Neural cell (in vitro differentiated cells): ENCODE measurements at regions not wholly inside any gene's neighbourhood (a gene's known extent, or its start where the extent isn't known, plus 50 kb on each side); places are given as distances from the start of the nearest gene placed in this dataset.

Source experiments
- H2AFZ ChIP-seq: fragments of 200-600, 300-800 bp; sonication (generic), shearing (Covaris generic); 2 replicates; pipeline ENCODE4 v1.6.0; 2014; ENCODE audit warnings: low read depth, mild to moderate bottlenecking, antibody characterized with exemption, low read length, moderate library complexity
- H3F3A ChIP-seq: fragments of 200-600 bp; shearing (Covaris generic); 2 replicates; pipeline ENCODE4 v1.6.1; 2016; ENCODE audit warnings: mild to moderate bottlenecking, moderate library complexity, mixed read lengths, antibody characterized with exemption, low read length; ENCODE audit not compliant: insufficient read depth, poor library complexity, severe bottlenecking
- H3K27ac ChIP-seq: fragments of 200-600, 300-800 bp; sonication (generic), shearing (Covaris generic); 2 replicates; pipeline ENCODE4 v1.5.1; 2014; ENCODE audit warnings: mild to moderate bottlenecking, low read length, moderate library complexity
- H3K27me3 ChIP-seq: fragments of 300-800, 200-600 bp; sonication (generic), shearing (Covaris generic); 2 replicates; pipeline ENCODE4 v1.6.0; 2014; ENCODE audit warnings: mild to moderate bottlenecking, low read depth, low read length, moderate library complexity; ENCODE audit not compliant: insufficient read depth
- H3K36me3 ChIP-seq: fragments of 300-800, 200-600 bp; sonication (generic), shearing (Covaris generic); 2 replicates; pipeline ENCODE4 v1.5.1; 2014; ENCODE audit warnings: mild to moderate bottlenecking, antibody characterized with exemption, low read length, moderate library complexity; ENCODE audit not compliant: insufficient read depth
- H3K4me2 ChIP-seq: fragments of 300-800, 200-600 bp; sonication (generic), shearing (Covaris generic); 2 replicates; pipeline ENCODE4 v1.6.0; 2014; ENCODE audit warnings: mild to moderate bottlenecking, low read length
- H3K4me3 ChIP-seq: fragments of 300-800, 200-600 bp; sonication (generic), shearing (Covaris generic); 2 replicates; pipeline ENCODE4 v1.5.1; 2014; ENCODE audit warnings: mild to moderate bottlenecking, low read length, moderate library complexity
- H3K79me2 ChIP-seq: fragments of 200-600 bp; shearing (Covaris generic); replicated peaks from 2 replicates; pipeline ENCODE4 v1.6.0; 2014; ENCODE audit warnings: mild to moderate bottlenecking, low read length, moderate library complexity; ENCODE audit not compliant: insufficient read depth
- H3K9ac ChIP-seq: fragments of 300-800, 200-600 bp; sonication (generic), shearing (Covaris generic); 2 replicates; pipeline ENCODE4 v1.6.1; 2016; ENCODE audit warnings: mild to moderate bottlenecking, low read length, mixed read lengths
- H3K9me2 ChIP-seq: fragments of 200-600 bp; shearing (Covaris generic); 2 replicates; pipeline ENCODE4 v1.6.1; 2016; ENCODE audit warnings: mild to moderate bottlenecking, low read length, mixed read lengths; ENCODE audit not compliant: insufficient read depth
- H3K9me3 ChIP-seq: fragments of 200-600, 300-800 bp; sonication (generic), shearing (Covaris generic); 2 replicates; pipeline ENCODE4 v1.6.1; 2016; ENCODE audit warnings: mild to moderate bottlenecking, mixed run types, low read length, moderate library complexity, mixed read lengths
- H4K20me1 ChIP-seq: fragments of 200-600 bp; shearing (Covaris generic); 2 replicates; pipeline ENCODE4 v1.6.1; 2016; ENCODE audit warnings: mild to moderate bottlenecking, mixed run types; ENCODE audit not compliant: insufficient read depth
- CTCF ChIP-seq: fragments of 450-650 bp; IDR thresholded peaks from 2 replicates; pipeline ENCODE4 v1.5.1; 2014; ENCODE audit warnings: antibody characterized with exemption, mild to moderate bottlenecking, moderate library complexity; ENCODE audit not compliant: poor library complexity, severe bottlenecking
- EP300 ChIP-seq: fragments of 450-650 bp; conservative IDR thresholded peaks from 2 replicates; pipeline ENCODE4 v1.6.1; 2014; ENCODE audit warnings: antibody characterized with exemption, mild to moderate bottlenecking, moderate library complexity; ENCODE audit not compliant: poor library complexity, severe bottlenecking
- EZH2 ChIP-seq: fragments of 200-600, 300-800 bp; shearing (Covaris generic), sonication (generic); IDR thresholded peaks from 2 replicates; pipeline ENCODE4 v1.6.1; 2014; ENCODE audit warnings: antibody characterized with exemption, low read length, borderline replicate concordance, mild to moderate bottlenecking; ENCODE audit not compliant: insufficient read depth, poor library complexity, severe bottlenecking
- MXI1 ChIP-seq: fragments of 450-650 bp; conservative IDR thresholded peaks from 2 replicates; pipeline ENCODE4 v1.6.1; 2014; ENCODE audit warnings: antibody characterized with exemption, mild to moderate bottlenecking; ENCODE audit not compliant: poor library complexity, severe bottlenecking
- POLR2AphosphoS5 ChIP-seq: IDR thresholded peaks from 2 replicates; pipeline ENCODE4 v1.6.1; 2012
- RAD21 ChIP-seq: fragments of 450-650 bp; conservative IDR thresholded peaks from 2 replicates; pipeline ENCODE4 v1.6.1; 2014; ENCODE audit warnings: antibody characterized with exemption, mild to moderate bottlenecking, moderate library complexity
- SMC3 ChIP-seq: fragments of 450-650 bp; conservative IDR thresholded peaks from 2 replicates; pipeline ENCODE4 v1.6.1; 2014; ENCODE audit warnings: antibody characterized with exemption, mild to moderate bottlenecking, moderate library complexity; ENCODE audit not compliant: poor library complexity
- TAF1 ChIP-seq: IDR thresholded peaks from 2 replicates; pipeline ENCODE4 v1.6.1; 2012; ENCODE audit warnings: low read depth
- TF ChIP-seq, protein P1 (sequence below): IDR thresholded peaks from 2 replicates; pipeline ENCODE4 v1.6.1; 2012; ENCODE audit warnings: borderline replicate concordance

- TF ChIP-seq EZH2, result no peak
- Histone ChIP-seq H3K36me3 (no peaks in the 10 kb centered on the region), H2AFZ (no peak overlapping the region), H3K4me2 (peak overlapping the region; percentile 69), H3K9ac (peak overlapping the region; percentile 42), H3K27me3 (no peaks in the 10 kb centered on the region), H4K20me1 (no peaks in the 10 kb centered on the region), H3F3A (peaks cover 5% of the 10 kb centered on the region), H3K27ac (peak overlapping the region; percentile 79), H3K4me3 (peak overlapping the region; percentile 48), H3K79me2 (no peaks in the 10 kb centered on the region), H3K9me3 (no peaks in the 10 kb centered on the region), H3K9me2 (no peaks in the 10 kb centered on the region)
Observed at GRCh38 chr14:62102349-62102725, 340.1 kb downstream of the SNAPC1 start.

DNA sequence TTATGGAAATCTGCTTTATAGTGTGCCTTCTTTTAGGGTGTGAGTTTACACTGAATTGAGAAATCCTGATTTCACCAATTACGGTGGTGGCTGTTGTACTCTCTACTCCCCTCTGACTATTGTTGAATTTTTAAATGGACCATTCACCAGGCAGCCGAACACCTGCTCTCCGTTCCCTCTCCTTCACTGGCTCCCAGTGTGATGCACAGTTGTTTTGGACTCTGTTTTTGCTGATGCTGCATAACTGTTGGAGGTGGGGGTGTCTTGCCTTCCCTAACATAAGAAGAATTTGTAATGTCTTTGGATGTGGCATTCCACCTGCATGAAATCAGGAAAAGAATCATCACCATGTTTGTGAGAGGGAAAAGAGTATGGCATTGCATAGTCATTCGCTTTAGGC is 341.2 kb downstream of the SNAPC1 start:
- Histone ChIP-seq H3K4me2 (peak overlapping the region; percentile 17), H3K36me3 (no peaks in the 10 kb centered on the region), H3F3A (peaks cover 5% of the 10 kb centered on the region), H3K27ac (peak overlapping the region; percentile 79), H3K4me3 (peak overlapping the region; percentile 11), H3K9me3 (no peaks in the 10 kb centered on the region), H3K79me2 (no peaks in the 10 kb centered on the region), H4K20me1 (no peaks in the 10 kb centered on the region), H2AFZ (no peak overlapping the region), H3K9ac (peak overlapping the region; percentile 42), H3K27me3 (no peaks in the 10 kb centered on the region), H3K9me2 (no peaks in the 10 kb centered on the region)
- TF ChIP-seq, protein P1, sequence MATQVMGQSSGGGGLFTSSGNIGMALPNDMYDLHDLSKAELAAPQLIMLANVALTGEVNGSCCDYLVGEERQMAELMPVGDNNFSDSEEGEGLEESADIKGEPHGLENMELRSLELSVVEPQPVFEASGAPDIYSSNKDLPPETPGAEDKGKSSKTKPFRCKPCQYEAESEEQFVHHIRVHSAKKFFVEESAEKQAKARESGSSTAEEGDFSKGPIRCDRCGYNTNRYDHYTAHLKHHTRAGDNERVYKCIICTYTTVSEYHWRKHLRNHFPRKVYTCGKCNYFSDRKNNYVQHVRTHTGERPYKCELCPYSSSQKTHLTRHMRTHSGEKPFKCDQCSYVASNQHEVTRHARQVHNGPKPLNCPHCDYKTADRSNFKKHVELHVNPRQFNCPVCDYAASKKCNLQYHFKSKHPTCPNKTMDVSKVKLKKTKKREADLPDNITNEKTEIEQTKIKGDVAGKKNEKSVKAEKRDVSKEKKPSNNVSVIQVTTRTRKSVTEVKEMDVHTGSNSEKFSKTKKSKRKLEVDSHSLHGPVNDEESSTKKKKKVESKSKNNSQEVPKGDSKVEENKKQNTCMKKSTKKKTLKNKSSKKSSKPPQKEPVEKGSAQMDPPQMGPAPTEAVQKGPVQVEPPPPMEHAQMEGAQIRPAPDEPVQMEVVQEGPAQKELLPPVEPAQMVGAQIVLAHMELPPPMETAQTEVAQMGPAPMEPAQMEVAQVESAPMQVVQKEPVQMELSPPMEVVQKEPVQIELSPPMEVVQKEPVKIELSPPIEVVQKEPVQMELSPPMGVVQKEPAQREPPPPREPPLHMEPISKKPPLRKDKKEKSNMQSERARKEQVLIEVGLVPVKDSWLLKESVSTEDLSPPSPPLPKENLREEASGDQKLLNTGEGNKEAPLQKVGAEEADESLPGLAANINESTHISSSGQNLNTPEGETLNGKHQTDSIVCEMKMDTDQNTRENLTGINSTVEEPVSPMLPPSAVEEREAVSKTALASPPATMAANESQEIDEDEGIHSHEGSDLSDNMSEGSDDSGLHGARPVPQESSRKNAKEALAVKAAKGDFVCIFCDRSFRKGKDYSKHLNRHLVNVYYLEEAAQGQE, result no peak
- TF ChIP-seq SMC3 (no peak), MXI1 (no peak), POLR2AphosphoS5 (no peak), CTCF (no peak), RAD21 (no peak), TAF1 (no peak), EP300 (no peak), EZH2 (no peak)

- Histone ChIP-seq H3K4me2 (no peak overlapping the region), H3K9me3 (no peaks in the 10 kb centered on the region), H3K4me3 (no peak overlapping the region), H3K27ac (no peak overlapping the region), H3K27me3 (no peaks in the 10 kb centered on the region), H3K79me2 (no peaks in the 10 kb centered on the region), H3K9me2 (no peaks in the 10 kb centered on the region), H3K9ac (no peak overlapping the region), H2AFZ (no peak overlapping the region), H3K36me3 (no peaks in the 10 kb centered on the region), H4K20me1 (no peaks in the 10 kb centered on the region), H3F3A (no peaks in the 10 kb centered on the region)
- TF ChIP-seq POLR2AphosphoS5 (no peak), CTCF (no peak), TAF1 (no peak), EP300 (no peak), EZH2 (no peak), RAD21 (no peak), MXI1 (no peak), SMC3 (no peak)
- TF ChIP-seq, protein P1, result no peak
Observed at GRCh38 chr14:62110941-62111340, 348.7 kb downstream of the SNAPC1 start.
